ENCODE measurements at regions not wholly inside any gene's neighbourhood (a gene's known extent, or its start where the extent isn't known, plus 50 kb on each side); places are given as distances from the start of the nearest gene placed in this dataset.

DNA sequence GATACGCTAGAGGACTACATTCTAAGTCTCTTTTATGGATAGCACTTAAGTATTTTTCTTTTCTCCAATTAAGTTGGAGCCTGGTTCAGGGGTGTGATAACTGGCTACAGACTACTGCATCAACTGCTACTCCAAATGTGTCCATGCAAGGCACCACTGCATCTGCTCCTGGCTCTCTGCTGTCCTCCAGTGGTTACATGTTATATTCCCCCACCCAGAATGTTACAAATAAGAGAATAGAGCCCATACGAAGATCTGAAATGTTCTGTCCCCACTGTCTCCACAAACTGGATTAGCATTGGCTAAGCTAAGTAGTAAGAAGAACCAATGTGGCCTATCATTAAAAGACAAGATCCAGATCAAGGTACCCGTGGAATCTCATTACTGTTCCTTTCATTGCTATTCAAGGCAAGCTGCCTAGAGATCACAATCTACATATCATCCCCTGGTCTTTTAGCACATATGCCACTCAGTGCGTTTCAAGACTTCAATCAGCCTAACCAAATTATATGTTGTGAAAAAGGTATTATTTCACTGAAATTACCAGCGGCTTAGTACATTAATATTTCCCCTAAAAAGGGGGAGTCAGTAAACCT lies 308.3 kb upstream of the SLC8A1 start:
- H3K27me3 ChIP-seq (ENCODE audit: control insufficient read depth, insufficient read depth, low read length), result no peaks in the 10 kb centered on the region
- DNase-seq, result peak in 1 of 2 donors; percentile 9
- WGBS (ENCODE audit: insufficient coverage, low lambda C conversion rate), result 0% methylated on average over 1 of the region's 5 CpGs
- H3K4me1 ChIP-seq (ENCODE audit: control insufficient read depth, insufficient read depth, low read length), result no peaks in the 10 kb centered on the region
- H3K27ac ChIP-seq (ENCODE audit: low read length), result no peak overlapping the region
- no peaks in the 10 kb centered on the region for H3K36me3 ChIP-seq (ENCODE audit: control insufficient read depth, insufficient read depth, low read length)
- no peaks in the 10 kb centered on the region for H3K9me3 ChIP-seq (ENCODE audit: control insufficient read depth, low read depth, low read length)
- H3K4me3 ChIP-seq (ENCODE audit: low read length), result no peak overlapping the region

DNA sequence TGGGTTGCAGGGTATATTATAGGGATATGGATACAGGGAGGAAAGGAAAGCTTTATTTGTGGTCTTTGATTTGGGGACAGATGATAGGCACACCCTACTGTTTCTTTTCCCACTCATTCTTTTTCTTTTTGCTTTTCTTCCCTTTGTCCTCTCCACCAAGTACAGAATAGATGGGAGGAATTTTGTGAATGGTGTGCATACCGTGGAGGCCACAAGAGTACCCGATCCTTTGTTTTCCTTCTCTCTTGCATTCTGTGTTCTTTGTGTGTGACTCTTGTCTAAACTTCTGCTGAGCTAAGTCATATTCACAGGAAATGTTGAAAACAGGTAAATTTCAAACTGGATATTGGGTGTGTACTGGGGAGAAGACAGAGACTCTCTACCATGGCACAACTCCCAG lies 321.4 kb upstream of the SLC8A1 start:
- no peak overlapping the region for H3K4me3 ChIP-seq (ENCODE audit: low read length)
- H3K4me1 ChIP-seq (ENCODE audit: control insufficient read depth, insufficient read depth, low read length), result no peaks in the 10 kb centered on the region
- no peaks in the 10 kb centered on the region for H3K27me3 ChIP-seq (ENCODE audit: control insufficient read depth, insufficient read depth, low read length)
- H3K36me3 ChIP-seq (ENCODE audit: control insufficient read depth, insufficient read depth, low read length), result no peaks in the 10 kb centered on the region
- WGBS (ENCODE audit: insufficient coverage, low lambda C conversion rate), result 67% methylated on average over 1 of the region's 2 CpGs
- no peak overlapping the region for H3K27ac ChIP-seq (ENCODE audit: low read length)
- DNase-seq, result no peak
- no peaks in the 10 kb centered on the region for H3K9me3 ChIP-seq (ENCODE audit: control insufficient read depth, low read depth, low read length)

DNA sequence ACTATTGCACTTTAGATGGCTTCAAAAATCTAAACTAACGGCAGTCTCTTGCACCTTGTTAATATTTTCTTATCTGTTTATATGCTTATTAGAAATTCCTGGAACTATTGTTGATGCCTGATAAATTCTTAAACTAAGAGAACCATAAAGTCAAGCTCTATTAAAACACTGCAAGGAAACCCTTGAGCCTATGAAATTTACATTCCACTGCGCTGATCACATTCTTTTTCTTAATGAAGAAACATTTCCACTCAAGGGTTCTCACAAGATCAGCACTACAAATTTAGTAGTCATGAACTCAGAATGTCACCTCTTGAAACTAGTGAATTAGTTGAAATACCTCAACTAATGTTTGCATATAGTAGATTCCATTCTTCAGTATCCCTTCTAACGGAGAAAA lies 331.8 kb upstream of the SLC8A1 start:
- Histone ChIP-seq H3K4me1 (ENCODE audit: control insufficient read depth, insufficient read depth, low read length) (no peaks in the 10 kb centered on the region), H3K27ac (ENCODE audit: low read length) (no peak overlapping the region), H3K27me3 (ENCODE audit: control insufficient read depth, insufficient read depth, low read length) (no peaks in the 10 kb centered on the region), H3K9me3 (ENCODE audit: control insufficient read depth, low read depth, low read length) (no peaks in the 10 kb centered on the region), H3K36me3 (ENCODE audit: control insufficient read depth, insufficient read depth, low read length) (no peaks in the 10 kb centered on the region), H3K4me3 (ENCODE audit: low read length) (no peak overlapping the region)
- WGBS (ENCODE audit: insufficient coverage, low lambda C conversion rate), result 80% methylated on average over 1 of the region's 3 CpGs
- DNase-seq, result no peak

DNA sequence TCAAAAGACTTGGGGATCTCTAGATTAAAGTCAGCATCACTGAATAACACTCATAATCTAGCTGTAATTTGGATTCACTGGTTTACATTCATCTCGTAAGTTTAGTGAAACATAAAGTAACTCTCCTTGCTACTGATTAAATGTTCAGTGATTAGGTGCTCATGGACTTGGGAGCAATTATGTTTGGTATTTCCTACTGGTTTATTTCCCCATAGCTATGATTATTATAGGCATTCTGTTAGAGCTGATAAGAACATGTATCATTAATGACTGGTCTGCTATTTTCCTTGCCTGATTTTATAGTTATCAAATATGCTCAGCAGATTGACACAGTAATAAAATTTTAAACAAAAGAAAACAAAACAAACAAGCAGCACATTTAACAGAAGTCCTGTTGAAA lies 334.7 kb upstream of the SLC8A1 start:
- WGBS (ENCODE audit: insufficient coverage, low lambda C conversion rate), result no CpG with 5 or more reads among the region's 1 CpG
- H3K27me3 ChIP-seq (ENCODE audit: control insufficient read depth, insufficient read depth, low read length), result no peaks in the 10 kb centered on the region
- no peak overlapping the region for H3K4me3 ChIP-seq (ENCODE audit: low read length)
- H3K4me1 ChIP-seq (ENCODE audit: control insufficient read depth, insufficient read depth, low read length), result no peaks in the 10 kb centered on the region
- no peaks in the 10 kb centered on the region for H3K9me3 ChIP-seq (ENCODE audit: control insufficient read depth, low read depth, low read length)
- H3K36me3 ChIP-seq (ENCODE audit: control insufficient read depth, insufficient read depth, low read length), result no peaks in the 10 kb centered on the region
- DNase-seq, result no peak
- no peak overlapping the region for H3K27ac ChIP-seq (ENCODE audit: low read length)

DNA sequence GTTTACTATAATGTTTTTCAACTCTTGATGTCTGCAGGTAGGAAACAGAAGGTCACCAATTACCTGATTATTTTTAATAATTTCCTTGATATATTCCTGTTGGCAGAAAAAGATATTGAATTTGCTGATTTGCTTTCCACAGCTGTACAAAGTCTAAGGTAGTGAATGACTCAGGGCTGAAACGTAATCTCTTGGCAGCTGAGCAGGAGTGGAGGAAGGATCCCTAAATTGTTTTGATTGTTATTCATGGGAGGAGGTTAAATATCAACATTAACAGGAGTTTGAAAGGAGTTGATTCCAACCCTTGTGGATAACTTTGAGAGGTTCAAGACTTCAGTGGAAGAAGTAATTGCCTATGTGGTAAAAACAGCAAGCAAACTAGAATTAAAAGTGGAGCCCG lies 345.2 kb upstream of the SLC8A1 start:
- Histone ChIP-seq H3K9me3 (ENCODE audit: control insufficient read depth, low read depth, low read length) (no peaks in the 10 kb centered on the region), H3K36me3 (ENCODE audit: control insufficient read depth, insufficient read depth, low read length) (no peaks in the 10 kb centered on the region), H3K4me3 (ENCODE audit: low read length) (no peak overlapping the region), H3K27me3 (ENCODE audit: control insufficient read depth, insufficient read depth, low read length) (no peaks in the 10 kb centered on the region), H3K4me1 (ENCODE audit: control insufficient read depth, insufficient read depth, low read length) (no peaks in the 10 kb centered on the region), H3K27ac (ENCODE audit: low read length) (no peak overlapping the region)
- 86% methylated on average over 1 of the region's 2 CpGs for WGBS (ENCODE audit: insufficient coverage, low lambda C conversion rate)
- DNase-seq, result no peak

DNA sequence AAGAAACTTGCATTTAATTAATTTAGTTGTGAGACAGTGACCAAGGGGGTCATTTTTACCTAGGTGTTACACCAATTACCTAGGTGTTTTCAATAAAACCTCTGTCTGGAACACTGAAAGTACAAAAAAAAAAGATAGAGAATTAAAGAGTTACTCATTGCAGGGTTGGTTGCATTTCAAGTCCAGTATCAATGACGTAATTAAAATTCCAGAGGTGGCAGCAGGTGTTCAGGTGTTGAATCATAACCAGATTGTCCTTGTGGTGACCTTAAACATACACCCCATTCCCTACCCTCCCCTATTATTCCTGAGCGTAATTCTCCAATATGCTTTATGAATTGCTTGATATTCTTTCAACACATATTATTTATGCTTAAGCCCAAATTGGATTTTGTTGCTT lies 352.0 kb upstream of the SLC8A1 start:
- Histone ChIP-seq H3K9me3 (ENCODE audit: control insufficient read depth, low read depth, low read length) (no peaks in the 10 kb centered on the region), H3K4me1 (ENCODE audit: control insufficient read depth, insufficient read depth, low read length) (no peaks in the 10 kb centered on the region), H3K27ac (ENCODE audit: low read length) (no peak overlapping the region), H3K4me3 (ENCODE audit: low read length) (no peak overlapping the region), H3K27me3 (ENCODE audit: control insufficient read depth, insufficient read depth, low read length) (no peaks in the 10 kb centered on the region), H3K36me3 (ENCODE audit: control insufficient read depth, insufficient read depth, low read length) (no peaks in the 10 kb centered on the region)
- WGBS (ENCODE audit: insufficient coverage, low lambda C conversion rate), result 0% methylated on average over 1 of the region's 2 CpGs
- DNase-seq, result no peak

DNA sequence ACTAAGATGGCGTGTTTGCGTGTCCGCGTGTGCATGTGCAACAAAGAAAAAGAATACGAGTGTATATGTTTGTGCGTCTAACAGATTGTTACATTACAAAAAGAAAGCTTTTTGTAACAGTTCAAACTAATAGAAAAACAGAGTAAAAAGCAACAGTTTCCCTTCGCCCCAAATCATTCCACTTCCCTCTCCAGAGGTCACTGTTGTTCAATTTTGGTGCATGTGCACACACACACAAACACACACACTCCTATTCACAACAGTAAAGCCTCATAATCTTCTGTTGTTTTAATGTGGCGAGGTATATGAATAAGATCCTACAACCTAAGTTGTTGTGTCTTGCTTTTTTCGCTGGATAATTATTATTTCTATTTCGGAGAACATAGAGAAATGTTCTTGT lies 357.3 kb upstream of the SLC8A1 start:
- WGBS (ENCODE audit: insufficient coverage, low lambda C conversion rate), result 95% methylated on average over 10 of the region's 10 CpGs
- no peaks in the 10 kb centered on the region for H3K4me1 ChIP-seq (ENCODE audit: control insufficient read depth, insufficient read depth, low read length)
- no peaks in the 10 kb centered on the region for H3K36me3 ChIP-seq (ENCODE audit: control insufficient read depth, insufficient read depth, low read length)
- H3K4me3 ChIP-seq (ENCODE audit: low read length), result no peak overlapping the region
- DNase-seq, result no peak
- no peak overlapping the region for H3K27ac ChIP-seq (ENCODE audit: low read length)
- no peaks in the 10 kb centered on the region for H3K27me3 ChIP-seq (ENCODE audit: control insufficient read depth, insufficient read depth, low read length)
- no peaks in the 10 kb centered on the region for H3K9me3 ChIP-seq (ENCODE audit: control insufficient read depth, low read depth, low read length)

DNA sequence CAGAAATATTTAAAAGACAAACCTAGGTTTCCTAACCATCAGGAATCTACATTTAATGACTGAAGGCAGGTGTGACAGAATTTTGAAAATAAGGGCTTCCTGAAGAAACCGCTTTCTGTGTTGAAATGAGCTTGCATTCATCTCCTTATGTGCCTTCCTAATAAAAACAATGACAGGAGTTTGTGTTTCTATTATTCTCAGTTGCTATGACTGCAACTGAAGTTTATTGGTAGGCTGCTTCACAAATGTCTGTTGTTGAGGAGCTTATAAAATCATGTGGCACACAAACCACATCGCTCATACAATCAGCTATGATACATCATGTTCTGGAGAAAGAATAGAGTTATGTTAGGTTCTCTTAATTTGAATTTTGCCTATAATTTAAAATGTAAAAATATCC lies 362.7 kb upstream of the SLC8A1 start:
- no peaks in the 10 kb centered on the region for H3K36me3 ChIP-seq (ENCODE audit: control insufficient read depth, insufficient read depth, low read length)
- no peaks in the 10 kb centered on the region for H3K9me3 ChIP-seq (ENCODE audit: control insufficient read depth, low read depth, low read length)
- DNase-seq, result no peak
- no peaks in the 10 kb centered on the region for H3K4me1 ChIP-seq (ENCODE audit: control insufficient read depth, insufficient read depth, low read length)
- no peak overlapping the region for H3K4me3 ChIP-seq (ENCODE audit: low read length)
- H3K27ac ChIP-seq (ENCODE audit: low read length), result no peak overlapping the region
- WGBS (ENCODE audit: insufficient coverage, low lambda C conversion rate), result no CpG with 5 or more reads among the region's 2 CpGs
- no peaks in the 10 kb centered on the region for H3K27me3 ChIP-seq (ENCODE audit: control insufficient read depth, insufficient read depth, low read length)

DNA sequence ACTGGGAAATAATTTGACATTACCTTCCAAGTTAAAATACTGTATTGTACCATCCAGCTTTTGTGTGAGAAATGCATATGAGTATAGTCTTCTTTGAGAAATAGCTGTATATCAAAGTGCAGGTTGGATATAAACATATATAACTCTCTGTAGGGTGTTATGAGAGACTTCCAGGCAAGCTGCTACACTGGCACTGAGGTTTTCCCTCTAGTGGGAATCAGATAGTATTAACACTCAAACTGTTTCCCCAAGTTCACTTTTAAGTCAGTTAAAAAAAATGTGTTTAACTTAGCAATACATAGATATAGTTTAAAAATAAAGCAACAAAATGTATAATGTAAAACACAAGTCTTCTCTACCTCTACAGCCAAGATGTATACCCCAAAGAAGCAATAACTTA lies 368.4 kb upstream of the SLC8A1 start:
- Histone ChIP-seq H3K27ac (ENCODE audit: low read length) (no peak overlapping the region), H3K4me3 (ENCODE audit: low read length) (no peak overlapping the region), H3K36me3 (ENCODE audit: control insufficient read depth, insufficient read depth, low read length) (no peaks in the 10 kb centered on the region), H3K4me1 (ENCODE audit: control insufficient read depth, insufficient read depth, low read length) (no peaks in the 10 kb centered on the region), H3K9me3 (ENCODE audit: control insufficient read depth, low read depth, low read length) (no peaks in the 10 kb centered on the region), H3K27me3 (ENCODE audit: control insufficient read depth, insufficient read depth, low read length) (no peaks in the 10 kb centered on the region)
- no peak for DNase-seq

DNA sequence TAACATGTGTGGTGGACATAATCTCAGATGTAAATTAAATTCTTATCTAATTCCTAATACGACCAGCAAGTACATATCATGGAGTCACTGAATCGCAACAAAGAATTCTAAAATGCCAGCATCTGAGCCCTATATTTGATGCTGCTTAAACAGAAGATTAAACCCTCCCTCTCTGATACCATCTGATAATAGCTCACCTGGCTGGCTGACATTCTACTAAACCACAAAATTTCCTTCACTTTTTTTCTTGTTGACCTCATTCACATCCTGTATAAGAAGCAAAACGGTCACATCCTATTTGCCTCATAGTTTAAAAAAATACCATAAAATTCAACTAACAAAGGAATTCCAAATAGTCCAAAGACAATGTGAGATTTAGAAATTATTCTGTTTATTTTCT lies 371.6 kb upstream of the SLC8A1 start:
- no peak for DNase-seq
- no peaks in the 10 kb centered on the region for H3K36me3 ChIP-seq (ENCODE audit: control insufficient read depth, insufficient read depth, low read length)
- no peak overlapping the region for H3K27ac ChIP-seq (ENCODE audit: low read length)
- H3K4me3 ChIP-seq (ENCODE audit: low read length), result no peak overlapping the region
- no peaks in the 10 kb centered on the region for H3K9me3 ChIP-seq (ENCODE audit: control insufficient read depth, low read depth, low read length)
- 100% methylated on average over 1 of the region's 3 CpGs for WGBS (ENCODE audit: insufficient coverage, low lambda C conversion rate)
- H3K4me1 ChIP-seq (ENCODE audit: control insufficient read depth, insufficient read depth, low read length), result no peaks in the 10 kb centered on the region
- H3K27me3 ChIP-seq (ENCODE audit: control insufficient read depth, insufficient read depth, low read length), result no peaks in the 10 kb centered on the region

DNA sequence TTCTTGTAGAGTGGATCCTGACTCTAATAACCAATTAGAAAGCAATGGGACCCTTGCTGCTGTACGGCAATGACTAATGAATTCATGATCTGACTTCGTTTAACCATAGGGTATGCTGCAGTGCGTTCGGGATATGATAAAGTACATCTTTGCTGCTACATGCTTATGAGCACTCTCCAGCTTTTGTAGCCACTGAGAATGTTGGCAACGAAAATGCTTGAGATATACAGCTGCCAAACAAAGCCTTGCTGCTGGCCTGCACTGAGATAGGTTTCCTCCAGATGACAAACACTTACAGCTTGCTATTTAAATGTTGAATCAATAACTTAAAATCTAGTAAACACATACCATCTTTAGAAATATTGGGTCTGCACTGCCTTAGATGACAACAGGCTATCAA lies 372.4 kb upstream of the SLC8A1 start:
- Histone ChIP-seq H3K4me3 (ENCODE audit: low read length) (no peak overlapping the region), H3K4me1 (ENCODE audit: control insufficient read depth, insufficient read depth, low read length) (no peaks in the 10 kb centered on the region), H3K27me3 (ENCODE audit: control insufficient read depth, insufficient read depth, low read length) (no peaks in the 10 kb centered on the region), H3K27ac (ENCODE audit: low read length) (no peak overlapping the region), H3K36me3 (ENCODE audit: control insufficient read depth, insufficient read depth, low read length) (no peaks in the 10 kb centered on the region), H3K9me3 (ENCODE audit: control insufficient read depth, low read depth, low read length) (no peaks in the 10 kb centered on the region)
- no peak for DNase-seq
- no CpG with 5 or more reads among the region's 5 CpGs for WGBS (ENCODE audit: insufficient coverage, low lambda C conversion rate)
